ENCODE measurements at regions not wholly inside any gene's neighbourhood (a gene's known extent, or its start where the extent isn't known, plus 50 kb on each side); places are given as distances from the start of the nearest gene placed in this dataset.
"Not testable (repeated sequence)": the region's sequence is repeated elsewhere in the genome, so short reads cannot be mapped to it uniquely, and the experiment has no call there.

GRCh38 chr11:112666253-112666652 lies 295.0 kb upstream of the NCAM1 start:
- Histone ChIP-seq H3K4me1 (ENCODE audit: control extremely low read depth in 1 of 4, control insufficient read depth in 4 of 4, insufficient read depth in 4 of 4, low read length in 3 of 4) (no peaks in the 10 kb centered on the region), H3K9me3 (ENCODE audit: control extremely low read depth in 1 of 5, control insufficient read depth in 4 of 5, insufficient read depth in 2 of 5, low read depth in 1 of 5, low read length in 4 of 5) (no peaks in the 10 kb centered on the region), H3K27me3 (replicated peaks in 2 of 5; ENCODE audit: control insufficient read depth in 4 of 5, insufficient read depth in 5 of 5, low read length in 4 of 5) (peaks cover 0 to 4% (median 0%) of the 10 kb centered on the region in 5 experiments), H3K36me3 (ENCODE audit: control insufficient read depth in 4 of 4, insufficient read depth in 4 of 4, low read length in 3 of 4) (no peaks in the 10 kb centered on the region), H3K4me3 (ENCODE audit: control insufficient read depth in 1 of 7, extremely low read depth in 1 of 7, insufficient read depth in 4 of 7, low read depth in 2 of 7, low read length in 6 of 7) (no peak overlapping the region), H3K27ac (ENCODE audit: insufficient read depth in 1 of 2, low read depth in 1 of 2, low read length in 2 of 2, poor library complexity in 1 of 2, severe bottlenecking in 2 of 2) (no peak overlapping the region)
- POLR2A ChIA-PET = no interaction called here
- 86% methylated on average over 1 of the region's 1 CpG for WGBS (ENCODE audit: insufficient coverage)
- no peak for DNase-seq
- CTCF ChIA-PET = no interaction called here

GRCh38 chr11:112670806-112671570 lies 290.2 kb upstream of the NCAM1 start:
- peaks cover 0 to 3% (median 0%) of the 10 kb centered on the region in 5 experiments for H3K9me3 ChIP-seq (ENCODE audit: control extremely low read depth in 1 of 5, control insufficient read depth in 4 of 5, insufficient read depth in 2 of 5, low read depth in 1 of 5, low read length in 4 of 5)
- POLR2A ChIA-PET = no interaction called here

GRCh38 chr11:112673401-112673800 lies 287.8 kb upstream of the NCAM1 start:
- POLR2A ChIA-PET; DNase-seq; H3K9me3 ChIP-seq (ENCODE audit: control extremely low read depth in 1 of 5, control insufficient read depth in 4 of 5, insufficient read depth in 2 of 5, low read depth in 1 of 5, low read length in 4 of 5); H3K27me3 ChIP-seq (replicated peaks in 2 of 5; ENCODE audit: control insufficient read depth in 4 of 5, insufficient read depth in 5 of 5, low read length in 4 of 5); CTCF ChIA-PET; H3K4me3 ChIP-seq (ENCODE audit: control insufficient read depth in 1 of 7, extremely low read depth in 1 of 7, insufficient read depth in 4 of 7, low read depth in 2 of 7, low read length in 6 of 7); H3K27ac ChIP-seq (ENCODE audit: insufficient read depth in 1 of 2, low read depth in 1 of 2, low read length in 2 of 2, poor library complexity in 1 of 2, severe bottlenecking in 2 of 2); H3K4me1 ChIP-seq (ENCODE audit: control extremely low read depth in 1 of 4, control insufficient read depth in 4 of 4, insufficient read depth in 4 of 4, low read length in 3 of 4); H3K36me3 ChIP-seq (ENCODE audit: control insufficient read depth in 4 of 4, insufficient read depth in 4 of 4, low read length in 3 of 4): not testable (repeated sequence)
- WGBS (ENCODE audit: insufficient coverage) = 8% methylated on average over 2 of the region's 2 CpGs

More at GRCh38 chr11:112670806-112671570, 290.2 kb upstream of the NCAM1 start:
- no peak for DNase-seq
- peaks cover 0 to 3% (median 0%) of the 10 kb centered on the region in 5 experiments for H3K27me3 ChIP-seq (replicated peaks in 2 of 5; ENCODE audit: control insufficient read depth in 4 of 5, insufficient read depth in 5 of 5, low read length in 4 of 5)
- CTCF ChIA-PET = no interaction called here
- no peaks in the 10 kb centered on the region for H3K36me3 ChIP-seq (ENCODE audit: control insufficient read depth in 4 of 4, insufficient read depth in 4 of 4, low read length in 3 of 4)
- H3K27ac ChIP-seq (ENCODE audit: insufficient read depth in 1 of 2, low read depth in 1 of 2, low read length in 2 of 2, poor library complexity in 1 of 2, severe bottlenecking in 2 of 2) = no peak overlapping the region
- WGBS (ENCODE audit: insufficient coverage) = 78% methylated on average over 5 of the region's 7 CpGs
- H3K4me1 ChIP-seq (ENCODE audit: control extremely low read depth in 1 of 4, control insufficient read depth in 4 of 4, insufficient read depth in 4 of 4, low read length in 3 of 4) = no peaks in the 10 kb centered on the region
- no peak overlapping the region for H3K4me3 ChIP-seq (ENCODE audit: control insufficient read depth in 1 of 7, extremely low read depth in 1 of 7, insufficient read depth in 4 of 7, low read depth in 2 of 7, low read length in 6 of 7)

- Histone ChIP-seq H3K4me3 (ENCODE audit: control insufficient read depth in 1 of 7, extremely low read depth in 1 of 7, insufficient read depth in 4 of 7, low read depth in 2 of 7, low read length in 6 of 7) (no peak overlapping the region), H3K27me3 (replicated peaks in 2 of 5; ENCODE audit: control insufficient read depth in 4 of 5, insufficient read depth in 5 of 5, low read length in 4 of 5) (no peaks in the 10 kb centered on the region), H3K27ac (ENCODE audit: insufficient read depth in 1 of 2, low read depth in 1 of 2, low read length in 2 of 2, poor library complexity in 1 of 2, severe bottlenecking in 2 of 2) (no peak overlapping the region), H3K36me3 (ENCODE audit: control insufficient read depth in 4 of 4, insufficient read depth in 4 of 4, low read length in 3 of 4) (no peaks in the 10 kb centered on the region), H3K4me1 (ENCODE audit: control extremely low read depth in 1 of 4, control insufficient read depth in 4 of 4, insufficient read depth in 4 of 4, low read length in 3 of 4) (no peaks in the 10 kb centered on the region), H3K9me3 (ENCODE audit: control extremely low read depth in 1 of 5, control insufficient read depth in 4 of 5, insufficient read depth in 2 of 5, low read depth in 1 of 5, low read length in 4 of 5) (no peaks in the 10 kb centered on the region)
- WGBS (ENCODE audit: insufficient coverage) = no CpG with 5 or more reads among the region's 3 CpGs
- ChIA-PET CTCF (no interaction called here), POLR2A (no interaction called here)
- no peak for DNase-seq
These were observed 276.1 kb upstream of the NCAM1 start for GRCh38 chr11:112685111-112685510.

GRCh38 chr11:112689851-112690250 lies 271.4 kb upstream of the NCAM1 start:
- no peak for DNase-seq
- no peaks in the 10 kb centered on the region for H3K9me3 ChIP-seq (ENCODE audit: control extremely low read depth in 1 of 5, control insufficient read depth in 4 of 5, insufficient read depth in 2 of 5, low read depth in 1 of 5, low read length in 4 of 5)
- no peak overlapping the region for H3K27ac ChIP-seq (ENCODE audit: insufficient read depth in 1 of 2, low read depth in 1 of 2, low read length in 2 of 2, poor library complexity in 1 of 2, severe bottlenecking in 2 of 2)
- CTCF ChIA-PET = interaction anchor here (1.6 kb wide), 1 partner anchor 10 kb away, joined by 4 read pairs; no protein-coding TSS in a partner anchor
- WGBS (ENCODE audit: insufficient coverage) = 97% methylated on average over 5 of the region's 6 CpGs
- no peaks in the 10 kb centered on the region for H3K27me3 ChIP-seq (replicated peaks in 2 of 5; ENCODE audit: control insufficient read depth in 4 of 5, insufficient read depth in 5 of 5, low read length in 4 of 5)
- no peaks in the 10 kb centered on the region for H3K4me1 ChIP-seq (ENCODE audit: control extremely low read depth in 1 of 4, control insufficient read depth in 4 of 4, insufficient read depth in 4 of 4, low read length in 3 of 4)
- no peak overlapping the region for H3K4me3 ChIP-seq (ENCODE audit: control insufficient read depth in 1 of 7, extremely low read depth in 1 of 7, insufficient read depth in 4 of 7, low read depth in 2 of 7, low read length in 6 of 7)
- POLR2A ChIA-PET = no interaction called here
- no peaks in the 10 kb centered on the region for H3K36me3 ChIP-seq (ENCODE audit: control insufficient read depth in 4 of 4, insufficient read depth in 4 of 4, low read length in 3 of 4)

- no peak overlapping the region for H3K27ac ChIP-seq (ENCODE audit: insufficient read depth in 1 of 2, low read depth in 1 of 2, low read length in 2 of 2, poor library complexity in 1 of 2, severe bottlenecking in 2 of 2)
- no peaks in the 10 kb centered on the region for H3K9me3 ChIP-seq (ENCODE audit: control extremely low read depth in 1 of 5, control insufficient read depth in 4 of 5, insufficient read depth in 2 of 5, low read depth in 1 of 5, low read length in 4 of 5)
- ChIA-PET POLR2A (no interaction called here), CTCF (no interaction called here)
- H3K4me1 ChIP-seq (ENCODE audit: control extremely low read depth in 1 of 4, control insufficient read depth in 4 of 4, insufficient read depth in 4 of 4, low read length in 3 of 4) = no peaks in the 10 kb centered on the region
- no peak overlapping the region for H3K4me3 ChIP-seq (ENCODE audit: control insufficient read depth in 1 of 7, extremely low read depth in 1 of 7, insufficient read depth in 4 of 7, low read depth in 2 of 7, low read length in 6 of 7)
- no peaks in the 10 kb centered on the region for H3K36me3 ChIP-seq (ENCODE audit: control insufficient read depth in 4 of 4, insufficient read depth in 4 of 4, low read length in 3 of 4)
- DNase-seq = no peak
- 100% methylated on average over 1 of the region's 2 CpGs for WGBS (ENCODE audit: insufficient coverage)
- peaks cover 0 to 7% (median 4%) of the 10 kb centered on the region in 5 experiments for H3K27me3 ChIP-seq (replicated peaks in 2 of 5; ENCODE audit: control insufficient read depth in 4 of 5, insufficient read depth in 5 of 5, low read length in 4 of 5)
These were observed 267.4 kb upstream of the NCAM1 start for GRCh38 chr11:112693781-112694180.

- CTCF ChIA-PET = no interaction called here
- POLR2A ChIA-PET = no interaction called here
- no peak for DNase-seq
- H3K4me1 ChIP-seq (ENCODE audit: control extremely low read depth in 1 of 4, control insufficient read depth in 4 of 4, insufficient read depth in 4 of 4, low read length in 3 of 4) = no peaks in the 10 kb centered on the region
- H3K36me3 ChIP-seq (ENCODE audit: control insufficient read depth in 4 of 4, insufficient read depth in 4 of 4, low read length in 3 of 4) = no peaks in the 10 kb centered on the region
- H3K27me3 ChIP-seq (replicated peaks in 2 of 5; ENCODE audit: control insufficient read depth in 4 of 5, insufficient read depth in 5 of 5, low read length in 4 of 5) = peaks cover 0 to 10% (median 4%) of the 10 kb centered on the region in 5 experiments
- WGBS (ENCODE audit: insufficient coverage) = 100% methylated on average over 1 of the region's 1 CpG
- H3K9me3 ChIP-seq (ENCODE audit: control extremely low read depth in 1 of 5, control insufficient read depth in 4 of 5, insufficient read depth in 2 of 5, low read depth in 1 of 5, low read length in 4 of 5) = no peaks in the 10 kb centered on the region
- no peak overlapping the region for H3K27ac ChIP-seq (ENCODE audit: insufficient read depth in 1 of 2, low read depth in 1 of 2, low read length in 2 of 2, poor library complexity in 1 of 2, severe bottlenecking in 2 of 2)
- H3K4me3 ChIP-seq (ENCODE audit: control insufficient read depth in 1 of 7, extremely low read depth in 1 of 7, insufficient read depth in 4 of 7, low read depth in 2 of 7, low read length in 6 of 7) = no peak overlapping the region
These were observed 267.0 kb upstream of the NCAM1 start for GRCh38 chr11:112694245-112694644.
